Retina (tissue), 1 donor: ENCODE measurements at regions not wholly inside any gene's neighbourhood (a gene's known extent, or its start where the extent isn't known, plus 50 kb on each side); places are given as distances from the start of the nearest gene placed in this dataset.

Source experiments
- DNase-seq: peaks from one replicate; pipeline ENCODE4 v3.0.0-alpha.2; 2016

GRCh38 chr9:88659126-88659525 lies 124.1 kb downstream of the NXNL2 start:
- no peak for DNase-seq

GRCh38 chr9:88660611-88661010 lies 125.6 kb downstream of the NXNL2 start:
- peak; percentile 54 for DNase-seq

- DNase-seq, result no peak
Observed at GRCh38 chr9:88661759-88662158, 126.8 kb downstream of the NXNL2 start.

GRCh38 chr9:88663771-88664419 lies 128.9 kb downstream of the NXNL2 start:
- DNase-seq, result no peak

- DNase-seq, result peak; percentile 44
Observed at GRCh38 chr9:88664773-88665172, 129.8 kb downstream of the NXNL2 start.

DNA sequence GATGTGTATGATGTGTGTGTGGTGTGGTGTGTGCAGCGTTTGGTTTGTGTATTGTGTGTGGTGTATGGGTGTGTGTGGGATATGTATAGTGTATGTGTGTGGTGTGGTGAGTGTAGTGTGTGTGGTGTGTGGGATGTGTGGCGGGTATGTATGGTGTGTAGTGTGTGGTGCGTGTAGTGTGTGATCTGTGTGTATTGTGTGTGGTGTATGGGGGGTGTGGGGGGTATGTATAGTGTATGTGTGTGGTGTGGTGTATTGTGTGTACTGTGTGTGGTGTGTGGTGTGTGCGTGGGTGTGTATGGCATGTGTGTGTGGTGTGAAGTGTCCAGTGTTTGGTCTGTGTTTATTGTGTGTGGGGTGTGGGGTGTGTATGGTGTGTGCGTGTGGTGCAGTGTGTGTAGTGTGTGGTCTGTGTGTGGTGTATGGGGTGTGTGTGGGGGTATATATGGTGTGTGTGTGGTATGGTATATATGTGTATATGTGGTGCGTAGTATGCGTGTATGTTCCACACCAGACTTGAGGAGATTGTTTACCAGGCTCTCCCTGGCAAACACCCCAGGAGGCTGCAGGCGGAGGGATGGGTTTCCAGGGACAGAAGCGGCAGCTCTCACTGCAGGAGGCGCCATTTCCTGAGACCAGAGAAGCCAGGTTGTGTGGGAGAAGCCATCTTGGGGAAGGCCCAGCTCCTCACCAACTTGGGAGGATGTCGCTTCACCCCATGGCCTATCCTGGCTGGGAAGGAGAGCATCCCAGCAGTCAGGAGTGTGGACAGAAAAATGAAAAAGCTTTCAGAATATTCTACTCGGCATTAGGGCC lies 138.1 kb downstream of the NXNL2 start:
- no peak for DNase-seq

DNA sequence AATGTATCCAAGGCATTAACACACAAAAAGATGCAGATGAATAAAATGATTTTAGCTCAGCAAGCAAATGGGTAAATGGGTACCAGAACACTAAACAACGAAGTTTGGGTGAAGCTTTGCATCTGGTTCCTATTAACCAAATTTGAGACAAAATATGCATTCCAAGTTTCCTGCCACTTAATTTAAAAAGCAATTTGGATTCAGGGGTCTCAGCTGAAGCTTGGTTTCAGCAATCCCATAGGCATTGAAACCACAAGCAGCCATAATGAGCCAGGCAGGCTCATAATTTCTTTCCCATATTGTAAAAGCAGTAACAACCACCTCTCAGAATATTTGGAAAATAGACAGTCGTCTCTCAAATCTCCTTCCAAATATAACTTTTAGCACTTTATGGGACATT lies 138.9 kb downstream of the NXNL2 start:
- DNase-seq, result no peak

GRCh38 chr9:88676644-88677043 lies 141.7 kb downstream of the NXNL2 start:
- no peak for DNase-seq

DNA sequence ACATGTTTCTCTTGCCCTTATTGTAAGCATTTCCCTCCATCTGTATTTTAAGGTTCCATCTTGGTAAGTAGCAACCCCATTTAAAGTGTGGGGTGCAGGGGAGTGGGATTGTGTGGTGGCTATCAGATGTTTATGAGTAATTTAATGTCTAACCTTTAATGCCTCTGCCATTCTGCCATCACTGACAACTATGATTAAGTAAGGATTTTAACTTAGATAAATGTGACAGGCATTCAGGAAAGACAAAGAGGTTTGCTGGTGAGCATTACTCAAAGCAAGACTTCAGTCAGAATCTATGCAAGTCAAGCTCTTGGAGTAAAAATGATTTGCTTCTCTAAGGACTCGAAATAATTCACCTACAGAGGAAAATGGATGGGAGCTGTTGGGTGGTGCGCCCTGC lies 143.0 kb downstream of the NXNL2 start:
- no peak for DNase-seq

DNA sequence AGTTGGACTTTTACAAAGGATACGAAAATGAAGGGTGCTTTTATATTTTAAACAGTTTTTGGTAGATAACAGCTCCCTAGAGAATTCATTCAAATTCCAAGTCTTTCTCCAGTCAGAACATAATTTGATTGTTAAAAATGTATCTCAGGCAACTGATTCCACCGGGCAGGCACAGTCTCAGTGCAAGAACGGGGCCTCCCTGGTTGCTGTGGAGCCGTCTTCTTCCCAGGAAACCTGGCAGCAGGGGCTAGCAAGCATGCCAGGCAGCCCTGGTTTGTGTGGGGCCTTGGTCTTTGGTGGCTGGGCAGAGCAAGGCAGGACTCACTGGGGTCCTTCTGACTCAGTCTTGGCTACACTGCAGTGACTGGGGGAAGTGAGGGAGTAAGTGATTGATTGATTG lies 143.5 kb downstream of the NXNL2 start:
- no peak for DNase-seq

GRCh38 chr9:88680041-88680440 lies 145.1 kb downstream of the NXNL2 start:
- no peak for DNase-seq

- no peak for DNase-seq
Observed at GRCh38 chr9:88680505-88681160, 145.7 kb downstream of the NXNL2 start.

- no peak for DNase-seq
Observed at GRCh38 chr9:88681434-88681833, 146.5 kb downstream of the NXNL2 start.

GRCh38 chr9:88682431-88682831 lies 147.5 kb downstream of the NXNL2 start:
- DNase-seq, result no peak

- DNase-seq, result no peak
Observed at GRCh38 chr9:88684046-88684445, 149.1 kb downstream of the NXNL2 start.

DNA sequence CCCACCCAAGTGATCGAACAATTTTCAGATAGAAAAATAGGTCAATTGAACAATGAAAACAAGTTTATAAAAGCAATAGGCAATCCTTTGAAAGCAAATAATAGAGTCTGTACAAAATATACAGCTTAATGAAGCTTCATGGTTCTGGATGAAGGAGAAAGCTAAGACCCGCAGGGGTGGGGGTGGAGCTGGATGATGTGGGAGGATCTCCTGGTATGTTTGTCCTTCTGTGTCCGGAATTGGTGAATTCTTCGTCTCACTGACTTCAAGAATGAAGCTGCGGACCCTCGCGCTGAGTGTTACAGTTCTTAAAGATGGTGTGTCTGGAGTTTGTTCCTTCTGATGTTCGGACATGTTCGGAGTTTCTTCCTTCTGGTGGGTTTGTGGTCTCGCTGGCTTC lies 149.9 kb downstream of the NXNL2 start:
- no peak for DNase-seq

- no peak for DNase-seq
Observed at GRCh38 chr9:88685966-88686365, 151.0 kb downstream of the NXNL2 start.

DNA sequence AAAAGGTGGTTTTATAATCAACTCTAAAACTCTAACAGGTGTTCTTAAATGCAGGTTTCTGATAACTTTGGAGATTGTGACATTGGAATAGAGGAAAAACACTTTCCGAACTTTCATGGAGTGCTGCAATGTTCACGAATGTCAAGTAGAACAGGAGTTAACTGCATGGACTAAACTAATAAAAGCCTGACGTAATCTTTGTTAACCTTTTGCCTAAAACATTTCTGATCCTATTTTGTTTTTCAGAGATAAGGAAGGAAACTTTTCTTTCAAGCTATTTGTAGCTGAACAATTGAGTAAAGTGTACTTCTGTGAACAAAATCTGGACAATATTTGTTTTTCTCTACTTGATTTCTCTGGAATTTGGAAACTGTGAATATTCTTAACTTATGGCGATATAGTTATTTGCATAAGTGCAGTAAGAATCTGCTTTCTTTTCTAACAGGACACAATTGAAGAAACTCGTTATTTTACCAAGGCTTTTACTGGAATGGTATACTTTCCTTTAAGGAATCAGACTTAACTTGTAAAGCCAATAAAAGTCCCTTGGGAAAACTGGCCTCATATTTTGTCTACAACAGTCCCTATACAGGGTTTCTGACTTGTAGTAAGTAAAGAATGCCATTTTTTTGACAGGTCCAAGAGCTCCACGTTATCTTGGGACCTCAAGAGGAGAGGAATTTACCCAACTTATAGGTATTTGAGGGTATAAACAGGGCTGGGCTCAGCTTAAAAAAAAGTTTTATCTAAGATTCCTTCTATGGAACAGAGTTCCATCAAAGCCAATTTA lies 154.7 kb downstream of the NXNL2 start:
- no peak for DNase-seq

GRCh38 chr9:88690628-88691027 lies 155.7 kb downstream of the NXNL2 start:
- no peak for DNase-seq

- DNase-seq, result no peak
Observed at GRCh38 chr9:88691091-88691490, 156.1 kb downstream of the NXNL2 start.

DNA sequence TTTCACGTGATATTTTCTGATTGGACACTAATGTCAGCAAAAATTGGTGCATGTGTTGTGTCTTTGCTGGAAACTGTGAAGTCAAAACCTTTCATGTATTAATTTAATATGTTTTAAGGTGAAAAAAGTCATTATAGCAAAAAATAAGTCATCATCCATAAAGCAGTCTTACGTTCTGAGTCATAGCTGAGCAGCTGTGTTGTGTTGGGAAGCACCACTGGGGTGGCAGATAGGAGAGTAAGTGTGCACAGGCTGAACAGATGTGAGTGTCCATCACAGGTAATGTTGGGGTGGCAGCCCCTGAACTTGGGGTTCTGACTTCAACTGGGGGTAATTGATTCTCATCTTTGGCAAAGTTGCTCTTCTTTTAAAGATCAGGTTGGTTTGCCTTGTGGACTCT lies 156.8 kb downstream of the NXNL2 start:
- DNase-seq, result no peak

GRCh38 chr9:88692827-88693226 lies 157.8 kb downstream of the NXNL2 start:
- DNase-seq, result no peak

DNA sequence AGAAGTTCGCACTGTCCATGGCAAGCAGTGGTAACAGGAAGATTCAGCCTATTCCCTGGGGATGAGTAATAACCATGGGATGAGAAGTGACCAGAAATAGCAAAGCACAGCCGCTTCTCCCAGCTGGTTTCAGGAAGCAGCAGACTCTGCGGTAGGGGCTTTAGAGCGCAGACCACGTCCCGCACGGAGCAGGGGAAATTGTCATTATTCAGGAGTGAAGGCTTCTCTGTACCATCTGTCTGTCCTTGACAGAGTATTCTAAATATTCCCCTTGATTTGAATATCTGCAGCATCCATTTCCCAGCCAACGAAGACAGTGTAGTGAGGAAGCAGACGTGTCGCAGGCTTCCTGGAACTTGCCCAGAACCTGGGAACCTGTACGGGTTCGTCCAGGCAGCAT lies 159.6 kb downstream of the NXNL2 start:
- DNase-seq, result no peak
